ENCODE measurements at regions not wholly inside any gene's neighbourhood (a gene's known extent, or its start where the extent isn't known, plus 50 kb on each side); places are given as distances from the start of the nearest gene placed in this dataset.

DNA sequence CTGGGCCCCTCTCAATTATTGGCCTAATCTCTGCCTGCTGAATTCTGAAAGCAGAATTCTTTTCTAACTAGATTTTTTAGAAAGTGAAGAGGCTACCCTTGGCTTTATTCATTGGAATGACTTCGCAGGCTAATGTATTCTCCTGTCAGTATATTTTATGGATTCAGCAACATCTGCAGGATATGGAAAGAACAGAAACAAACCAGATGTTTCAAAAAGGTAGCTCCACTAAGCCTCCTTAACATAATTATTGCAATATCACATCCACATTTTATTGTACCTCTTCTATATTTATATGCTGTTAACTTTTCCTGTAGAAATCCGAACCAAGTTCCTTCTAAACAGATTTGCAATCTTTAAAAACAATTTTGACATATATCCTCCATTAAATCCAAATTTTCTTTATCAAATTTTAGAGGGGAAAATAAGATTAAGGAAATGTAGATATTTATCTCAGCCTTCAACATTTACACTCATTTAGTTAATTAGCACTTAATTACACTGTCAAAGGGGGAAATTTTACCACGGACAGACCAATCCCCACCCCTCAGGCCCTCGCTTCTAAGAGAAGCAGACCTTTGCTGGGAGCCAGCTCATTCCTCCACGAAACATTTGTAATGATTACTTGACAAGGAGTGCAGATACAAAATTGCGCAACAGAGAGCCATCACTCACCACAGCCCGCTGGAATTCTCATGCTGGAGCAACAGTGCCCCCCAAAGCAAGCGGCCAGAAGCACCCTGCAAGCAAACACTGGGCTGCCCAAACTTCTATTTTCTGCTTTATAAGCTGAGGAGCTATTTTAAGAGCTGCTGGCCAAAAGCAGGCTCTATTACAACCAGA, 253.4 kb downstream of the ETAA1 start:
- FAIRE-seq (no peak), DNase-seq (ENCODE audit: insufficient read length, low spot score) (no peak)

DNA sequence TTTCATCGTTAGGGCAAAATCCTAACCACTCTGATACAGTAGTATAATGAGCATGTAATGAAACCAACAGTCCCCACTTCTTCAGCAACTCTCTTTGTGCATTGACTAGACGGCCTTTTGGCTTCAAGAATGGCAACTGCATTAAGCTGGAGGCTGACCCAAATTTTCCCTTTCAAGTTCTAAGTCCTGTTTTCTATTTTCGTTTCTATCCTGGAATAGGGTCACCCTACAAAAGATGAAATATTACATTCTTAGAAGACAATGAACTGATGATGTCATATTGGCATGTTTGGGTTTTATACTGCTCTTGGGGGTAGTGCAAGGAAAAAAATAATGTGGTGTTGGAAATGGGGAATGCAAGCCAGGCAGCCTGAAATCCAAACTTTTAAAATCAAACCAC, 254.4 kb downstream of the ETAA1 start:
- FAIRE-seq (no peak), DNase-seq (ENCODE audit: insufficient read length, low spot score) (no peak)

GRCh38 chr2:67652679-67653078, 255.5 kb downstream of the ETAA1 start:
- DNase-seq (ENCODE audit: insufficient read length, low spot score), result no peak
- no peak for FAIRE-seq

- DNase-seq (ENCODE audit: insufficient read length, low spot score), result no peak
- FAIRE-seq, result no peak
Measured at GRCh38 chr2:67656875-67657274, 259.7 kb downstream of the ETAA1 start.

DNA sequence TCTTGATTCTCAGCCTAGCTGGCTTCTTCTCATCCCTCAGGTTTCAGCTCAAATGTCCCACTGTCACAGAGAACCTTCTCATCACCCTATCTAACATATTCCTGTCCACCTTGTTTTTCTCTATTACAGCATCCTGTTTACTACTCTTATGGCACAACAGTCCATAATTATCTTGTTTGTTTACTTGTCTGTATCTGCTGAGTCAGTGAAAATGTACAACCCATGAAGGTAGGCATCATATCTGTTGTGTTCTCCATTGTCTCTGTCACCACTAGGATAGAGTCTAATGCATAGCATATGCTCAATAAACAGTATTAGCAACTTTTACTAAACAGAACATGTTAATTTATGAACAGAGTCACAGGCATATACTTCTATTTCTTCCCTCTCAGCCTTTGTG, 261.7 kb downstream of the ETAA1 start:
- FAIRE-seq (no peak), DNase-seq (ENCODE audit: insufficient read length, low spot score) (no peak)

GRCh38 chr2:67660015-67660602, 263.0 kb downstream of the ETAA1 start:
- FAIRE-seq (no peak), DNase-seq (ENCODE audit: insufficient read length, low spot score) (no peak)

GRCh38 chr2:67660871-67661270, 263.7 kb downstream of the ETAA1 start:
- no peak for FAIRE-seq
- no peak for DNase-seq (ENCODE audit: insufficient read length, low spot score)

GRCh38 chr2:67662222-67662621, 265.1 kb downstream of the ETAA1 start:
- FAIRE-seq (no peak), DNase-seq (ENCODE audit: insufficient read length, low spot score) (no peak)

GRCh38 chr2:67663776-67664175, 266.6 kb downstream of the ETAA1 start:
- FAIRE-seq (no peak), DNase-seq (ENCODE audit: insufficient read length, low spot score) (no peak)

DNA sequence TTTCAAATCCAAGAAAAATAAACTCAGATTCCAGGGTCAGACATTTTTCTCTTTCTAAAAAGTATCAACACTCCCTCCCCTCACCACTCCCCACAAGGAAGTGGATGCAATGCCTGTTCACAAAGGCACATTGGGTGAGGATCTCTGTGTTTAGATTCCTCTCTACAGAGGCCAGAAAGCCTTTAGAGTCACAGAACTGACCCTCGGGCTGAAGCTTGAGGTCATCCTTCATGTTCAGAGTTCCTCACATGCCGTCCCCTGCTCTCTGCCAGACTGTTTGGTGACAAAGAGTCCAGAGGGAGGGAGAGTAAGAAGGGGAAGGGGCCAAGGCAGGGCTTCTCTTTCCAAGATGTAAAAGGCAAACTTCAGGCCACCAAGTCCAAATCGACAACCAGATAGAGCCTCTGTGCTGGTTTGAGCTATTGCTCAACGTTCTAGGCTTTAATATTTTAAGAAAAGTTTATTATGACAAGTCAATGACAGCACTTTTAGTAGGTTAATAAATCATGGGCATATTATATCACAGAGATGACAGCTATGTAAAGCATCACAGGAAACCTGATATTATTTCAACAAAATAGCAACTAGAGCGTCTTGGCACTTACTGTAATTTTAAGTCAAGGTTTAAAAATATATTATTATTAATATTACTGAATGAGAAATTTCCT, 269.4 kb downstream of the ETAA1 start:
- FAIRE-seq (no peak), DNase-seq (ENCODE audit: insufficient read length, low spot score) (no peak)

- FAIRE-seq (no peak), DNase-seq (ENCODE audit: insufficient read length, low spot score) (no peak)
Measured at GRCh38 chr2:67667054-67667908, 270.1 kb downstream of the ETAA1 start.

GRCh38 chr2:67668538-67668937, 271.4 kb downstream of the ETAA1 start:
- DNase-seq (ENCODE audit: insufficient read length, low spot score) (no peak), FAIRE-seq (no peak)

DNA sequence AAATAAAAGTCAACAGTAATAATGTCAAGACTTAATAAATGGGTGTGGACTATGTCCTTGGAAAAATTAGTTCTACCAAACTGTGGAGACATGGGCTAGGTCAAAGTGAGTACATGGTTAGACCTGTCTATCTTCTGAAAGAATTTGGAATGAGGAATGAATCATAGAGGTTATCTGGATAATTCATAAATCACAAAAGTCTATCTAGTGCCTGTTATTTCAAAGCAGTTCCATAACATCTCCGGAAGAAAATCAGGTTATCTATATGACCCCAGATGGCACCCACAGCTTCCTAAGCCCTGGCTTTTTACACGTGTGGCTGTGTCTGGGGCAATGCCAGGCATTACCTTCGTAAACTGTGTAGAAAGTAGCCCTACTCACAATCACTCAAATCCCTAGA, 272.0 kb downstream of the ETAA1 start:
- no peak for DNase-seq (ENCODE audit: insufficient read length, low spot score)
- FAIRE-seq, result no peak

GRCh38 chr2:67669766-67670165, 272.6 kb downstream of the ETAA1 start:
- DNase-seq (ENCODE audit: insufficient read length, low spot score) (no peak), FAIRE-seq (no peak)

DNA sequence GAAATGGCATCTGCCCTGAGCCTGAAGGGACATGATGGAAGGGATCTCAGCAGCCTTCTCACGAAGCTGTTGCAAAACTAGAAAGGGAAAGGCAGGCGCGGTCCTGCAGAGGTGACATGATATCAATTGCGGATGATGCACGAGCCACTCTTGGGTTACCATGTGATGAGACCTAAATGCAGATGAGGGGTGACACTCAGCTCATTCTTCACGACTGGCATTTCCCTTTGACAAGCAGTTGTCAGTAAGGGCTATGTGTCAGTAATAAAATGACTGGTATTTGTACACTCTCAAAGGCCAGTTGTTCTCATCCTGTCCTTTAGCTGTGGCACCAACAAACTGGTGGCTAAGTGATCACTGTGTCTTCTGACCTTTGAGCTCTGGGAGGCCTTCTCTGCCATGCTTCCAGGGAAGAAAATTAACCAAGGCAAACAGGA, 273.6 kb downstream of the ETAA1 start:
- FAIRE-seq, result no peak
- DNase-seq (ENCODE audit: insufficient read length, low spot score), result no peak

DNA sequence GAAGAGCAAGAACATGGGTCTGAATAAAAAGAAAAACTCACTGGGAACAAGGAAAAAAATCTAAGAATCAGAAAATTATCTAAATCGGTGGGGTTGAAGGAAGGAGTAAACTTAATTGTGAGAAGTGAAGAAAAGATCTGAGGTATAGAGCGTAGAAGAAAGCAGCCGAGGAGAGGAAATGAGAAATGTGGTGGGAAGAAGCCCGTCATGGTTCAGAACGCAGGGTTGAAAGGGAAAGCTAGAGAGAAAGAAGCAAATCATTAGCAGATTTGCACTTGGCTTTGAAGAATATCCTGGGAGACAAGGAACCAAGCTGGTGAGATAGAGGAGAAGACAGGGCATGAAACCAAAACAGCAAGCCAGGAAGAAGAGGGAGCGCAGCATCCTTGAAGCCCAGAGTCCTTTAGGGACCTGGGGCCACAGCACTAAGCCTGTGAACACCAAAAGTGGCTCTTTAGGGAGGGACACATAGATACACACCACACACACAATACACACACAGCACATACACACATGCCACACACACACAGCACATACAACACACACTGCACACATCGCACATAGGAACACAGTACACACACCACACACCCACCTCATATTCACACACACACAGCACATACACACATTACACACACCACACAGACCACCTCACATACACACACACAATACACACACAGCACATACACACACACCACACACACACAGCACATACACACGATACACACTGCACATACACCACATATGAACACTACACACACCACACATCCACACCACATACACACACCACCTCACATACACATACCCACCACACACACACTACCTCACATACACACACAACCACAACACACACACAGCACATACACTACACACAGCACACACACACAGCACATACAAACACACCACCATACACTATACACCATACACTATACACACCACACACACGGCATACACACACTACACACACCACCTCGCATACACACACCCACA, 274.6 kb downstream of the ETAA1 start:
- DNase-seq (ENCODE audit: insufficient read length, low spot score) (no peak), FAIRE-seq (no peak)

- DNase-seq (ENCODE audit: insufficient read length, low spot score) (no peak), FAIRE-seq (no peak)
Measured at GRCh38 chr2:67674668-67675067, 277.5 kb downstream of the ETAA1 start.

GRCh38 chr2:67684991-67685390, 287.9 kb downstream of the ETAA1 start:
- FAIRE-seq, result no peak
- DNase-seq (ENCODE audit: insufficient read length, low spot score), result no peak

DNA sequence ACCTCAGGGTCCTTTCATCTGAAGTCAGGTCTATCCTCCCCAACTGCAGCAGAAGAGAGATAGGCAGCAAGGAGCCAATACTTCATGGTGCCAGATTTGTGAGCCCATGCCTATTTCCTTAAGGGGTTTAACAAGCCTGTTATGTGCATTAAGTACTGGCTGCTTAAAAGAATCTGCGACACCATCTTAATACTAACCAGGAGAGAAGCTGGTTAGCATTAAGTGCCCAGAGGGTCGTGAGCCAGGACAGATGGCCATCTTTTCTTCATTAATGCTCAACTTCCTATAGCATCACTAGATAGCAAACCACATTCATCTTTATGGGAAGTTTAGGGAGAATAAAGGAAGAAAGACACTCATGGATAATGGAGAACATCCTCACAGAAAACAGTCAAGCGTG, 289.1 kb downstream of the ETAA1 start:
- DNase-seq (ENCODE audit: insufficient read length, low spot score) (no peak), FAIRE-seq (no peak)

DNA sequence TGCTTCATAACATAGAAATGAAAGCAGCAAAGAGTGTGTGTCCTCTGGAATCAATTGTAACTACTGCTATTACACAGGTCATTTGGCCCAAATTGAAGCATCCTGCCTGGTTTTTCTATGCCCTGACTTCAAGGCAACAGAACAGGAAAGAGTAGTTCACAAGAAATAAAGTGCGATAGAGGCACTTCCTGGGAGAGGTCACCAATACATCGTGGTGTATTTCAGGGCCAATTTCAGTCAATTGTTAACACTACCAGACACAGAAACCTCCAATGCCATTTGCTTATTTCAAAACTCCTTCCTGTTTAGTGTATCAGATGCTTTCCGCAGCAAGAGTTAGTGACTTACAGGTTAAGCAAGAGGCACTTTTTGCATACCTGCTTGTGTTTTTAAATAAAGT, 292.1 kb downstream of the ETAA1 start:
- DNase-seq (ENCODE audit: insufficient read length, low spot score) (no peak), FAIRE-seq (no peak)
